LNCAP (cell line): ENCODE measurements at regions not wholly inside any gene's neighbourhood (a gene's known extent, or its start where the extent isn't known, plus 50 kb on each side); places are given as distances from the start of the nearest gene placed in this dataset.

ENCODE experiments used
- CTCF ChIP-seq: fragments of 450-650 bp; IDR thresholded peaks from 2 replicates; pipeline ENCODE4 v1.5.1; 2017; ENCODE audit warnings: mild to moderate bottlenecking

- TF ChIP-seq CTCF = no peak
Measured at GRCh38 chr15:69664572-69665571, 212.3 kb downstream of the RPLP1 start.

GRCh38 chr15:69665641-69666111, 213.1 kb downstream of the RPLP1 start:
- no peak for TF ChIP-seq CTCF

- TF ChIP-seq CTCF = no peak
Measured at GRCh38 chr15:69666441-69666882, 213.8 kb downstream of the RPLP1 start.

GRCh38 chr15:69666921-69667811, 214.5 kb downstream of the RPLP1 start:
- no peak for TF ChIP-seq CTCF

- no peak for TF ChIP-seq CTCF
Measured at GRCh38 chr15:69668039-69668705, 215.6 kb downstream of the RPLP1 start.

- TF ChIP-seq CTCF = no peak
Measured at GRCh38 chr15:69668963-69669362, 216.3 kb downstream of the RPLP1 start.

GRCh38 chr15:69669446-69669845, 216.8 kb downstream of the RPLP1 start:
- no peak for TF ChIP-seq CTCF
